ENCODE measurements at regions not wholly inside any gene's neighbourhood (a gene's known extent, or its start where the extent isn't known, plus 50 kb on each side); places are given as distances from the start of the nearest gene placed in this dataset.

DNA sequence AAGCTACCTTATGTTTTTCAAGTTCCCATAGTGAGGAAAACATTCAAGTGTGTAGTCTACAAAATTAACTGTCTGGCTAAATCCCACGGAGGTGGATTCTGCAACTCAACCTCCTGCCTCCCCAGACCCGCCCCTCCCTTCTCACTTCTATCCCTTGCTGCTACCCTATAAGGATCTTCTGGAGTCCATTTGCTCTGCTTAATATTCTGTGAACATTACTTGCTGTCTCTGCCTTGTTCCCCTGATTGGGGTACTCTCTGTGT is 163.2 kb downstream of the KCNE4 start:
- H3K4me1 ChIP-seq, result no peaks in the 10 kb centered on the region
- no peaks in the 10 kb centered on the region for H3K36me3 ChIP-seq
- H3K27ac ChIP-seq, result no peak overlapping the region
- no peak for TF ChIP-seq POLR2A (IDR thresholded peaks at IDR 0.05)
- TF ChIP-seq CTCF (IDR thresholded peaks at IDR 0.05), result no peak
- no peak overlapping the region for H3K4me3 ChIP-seq
- H3K9me3 ChIP-seq, result peaks cover 0 to 5% (median 0%) of the 10 kb centered on the region in 4 donors
- H3K27me3 ChIP-seq, result no peaks in the 10 kb centered on the region
- DNase-seq, result no peak

GRCh38 chr2:223217373-223217772 is 165.4 kb downstream of the KCNE4 start:
- Histone ChIP-seq H3K27me3 (no peaks in the 10 kb centered on the region), H3K9me3 (no peaks in the 10 kb centered on the region), H3K27ac (no peak overlapping the region), H3K36me3 (no peaks in the 10 kb centered on the region), H3K4me3 (no peak overlapping the region), H3K4me1 (no peaks in the 10 kb centered on the region)
- no peak for DNase-seq
- TF ChIP-seq CTCF (IDR thresholded peaks at IDR 0.05), result no peak
- TF ChIP-seq POLR2A (IDR thresholded peaks at IDR 0.05), result no peak

DNA sequence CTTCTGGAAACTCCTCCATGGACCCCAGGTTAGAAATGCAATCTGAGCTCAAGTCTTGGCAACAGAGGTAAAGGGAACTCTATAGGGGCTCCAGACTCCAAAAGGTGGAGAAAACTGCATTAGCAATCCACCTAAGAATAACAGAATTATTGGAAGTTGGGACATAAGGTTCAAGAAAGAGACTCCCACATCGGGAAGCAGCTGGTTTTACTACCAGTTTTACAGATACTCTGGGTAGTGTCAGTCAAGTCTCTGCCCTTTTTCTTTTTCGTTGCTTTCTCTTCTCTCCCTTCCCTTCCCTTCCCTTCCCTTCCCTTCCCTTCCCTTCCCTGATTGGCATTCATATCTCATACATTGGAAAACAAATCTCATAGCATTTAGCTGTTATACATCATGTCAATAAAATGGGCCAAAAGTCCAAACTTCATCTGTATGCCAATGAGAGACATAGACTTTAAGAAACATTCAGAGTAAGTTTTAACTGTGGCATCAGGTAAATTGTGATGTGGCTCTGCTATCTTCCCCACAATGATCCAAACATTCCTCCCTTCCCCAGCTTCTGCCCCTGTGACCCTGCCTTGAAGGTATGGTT is 166.7 kb downstream of the KCNE4 start:
- TF ChIP-seq CTCF (IDR thresholded peaks at IDR 0.05) (no peak), POLR2A (IDR thresholded peaks at IDR 0.05) (no peak)
- Histone ChIP-seq H3K9me3 (no peaks in the 10 kb centered on the region), H3K4me1 (no peaks in the 10 kb centered on the region), H3K36me3 (no peaks in the 10 kb centered on the region), H3K27ac (no peak overlapping the region), H3K4me3 (no peak overlapping the region), H3K27me3 (no peaks in the 10 kb centered on the region)
- no peak for DNase-seq

- no peaks in the 10 kb centered on the region for H3K27me3 ChIP-seq
- H3K36me3 ChIP-seq, result no peaks in the 10 kb centered on the region
- no peaks in the 10 kb centered on the region for H3K9me3 ChIP-seq
- no peak for DNase-seq
- H3K4me3 ChIP-seq, result no peak overlapping the region
- TF ChIP-seq CTCF (IDR thresholded peaks at IDR 0.05) (no peak), POLR2A (IDR thresholded peaks at IDR 0.05) (no peak)
- H3K4me1 ChIP-seq, result no peaks in the 10 kb centered on the region
- no peak overlapping the region for H3K27ac ChIP-seq
These were observed 168.1 kb downstream of the KCNE4 start for GRCh38 chr2:223219872-223220657.

DNA sequence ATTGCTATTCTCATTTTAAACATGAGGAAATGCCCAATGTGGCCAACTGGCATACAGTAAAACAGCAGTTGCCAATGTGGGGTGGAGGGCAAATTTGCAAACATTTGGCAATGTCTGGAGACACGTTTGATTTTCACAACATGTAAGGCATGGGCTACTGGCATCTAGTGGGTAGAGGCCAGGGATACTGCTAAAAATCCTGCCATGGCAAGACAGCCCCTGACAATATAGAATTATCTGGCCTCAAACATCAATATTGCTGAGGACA is 168.6 kb downstream of the KCNE4 start:
- no peak overlapping the region for H3K27ac ChIP-seq
- H3K4me3 ChIP-seq, result no peak overlapping the region
- no peak for DNase-seq
- no peaks in the 10 kb centered on the region for H3K9me3 ChIP-seq
- H3K36me3 ChIP-seq, result no peaks in the 10 kb centered on the region
- no peaks in the 10 kb centered on the region for H3K4me1 ChIP-seq
- no peak for TF ChIP-seq POLR2A (IDR thresholded peaks at IDR 0.05)
- TF ChIP-seq CTCF (IDR thresholded peaks at IDR 0.05), result no peak
- no peaks in the 10 kb centered on the region for H3K27me3 ChIP-seq
